PC-3 (cell line): ENCODE measurements at regions not wholly inside any gene's neighbourhood (a gene's known extent, or its start where the extent isn't known, plus 50 kb on each side); places are given as distances from the start of the nearest gene placed in this dataset.

Experiments
- ATAC-seq: fragments of 200-7000 bp; cut with Tn5 transposase; 2 replicates; pipeline ENCODE4 v1.9.1; 2020; ENCODE audit warnings: mild to moderate bottlenecking, moderate library complexity
- BruUV-seq: library from RNA; stranded (reverse); fragments of 400-500 nt; replicated peaks from 2 replicates; lab custom pipeline; 2021; lab: Mats Ljungman, UMichigan
- CTCF ChIA-PET: fragments of 300-600 bp; sonication (Branson Sonifier 250); formaldehyde crosslinking; loops from one replicate; lab custom pipeline; 2022; ENCODE audit warnings: antibody characterized with exemption; lab: Charles Lee
- POLR2A ChIA-PET: fragments of 300-600 bp; sonication (Branson Sonifier 250); formaldehyde crosslinking; loops from one replicate; lab custom pipeline; 2022; ENCODE audit warnings: antibody characterized with exemption; ENCODE audit not compliant: unreplicated experiment; lab: Charles Lee
- DNase-seq: peaks from one replicate; pipeline ENCODE4 v3.0.0-alpha.2; 2015
- H2AFZ ChIP-seq: fragments of 300-600 bp; sonication (generic); 2 replicates; pipeline ENCODE4 v1.6.0; 2016; ENCODE audit warnings: antibody characterized with exemption, low read length
- H3F3A ChIP-seq: fragments of 300-600 bp; sonication (generic); one replicate; pipeline ENCODE4 v1.6.0; 2017; ENCODE audit warnings: antibody characterized with exemption, low read length, control low read depth, mild to moderate bottlenecking; ENCODE audit not compliant: unreplicated experiment
- H3K27ac ChIP-seq: fragments of 300-600 bp; sonication (generic); 2 replicates; pipeline ENCODE4 v1.5.1; 2016; ENCODE audit warnings: mild to moderate bottlenecking, low read length
- H3K27me3 ChIP-seq: fragments of 300-600 bp; sonication (generic); 2 replicates; pipeline ENCODE4 v1.6.1; 2016; ENCODE audit warnings: low read length, mixed read lengths
- H3K36me3 ChIP-seq: fragments of 300-600 bp; sonication (generic); 2 replicates; pipeline ENCODE4 v1.6.1; 2016; ENCODE audit warnings: low read depth, mixed run types, low read length, mixed read lengths
- H3K4me1 ChIP-seq: fragments of 300-600 bp; sonication (generic); 2 replicates; pipeline ENCODE4 v1.5.1; 2016; ENCODE audit warnings: low read length; ENCODE audit not compliant: insufficient read depth
- H3K4me2 ChIP-seq: fragments of 300-600 bp; sonication (generic); 2 replicates; pipeline ENCODE4 v1.6.0; 2016; ENCODE audit warnings: low read length
- H3K4me3 ChIP-seq: fragments of 300-600 bp; sonication (generic); 2 replicates; pipeline ENCODE4 v1.5.1; 2016; ENCODE audit warnings: mild to moderate bottlenecking, low read length, mixed read lengths
- H3K79me2 ChIP-seq: fragments of 300-600 bp; sonication (generic); 2 replicates; pipeline ENCODE4 v1.6.1; 2017; ENCODE audit warnings: low read length, mixed read lengths
- H3K9ac ChIP-seq: fragments of 300-600 bp; sonication (generic); 2 replicates; pipeline ENCODE4 v1.6.0; 2016; ENCODE audit warnings: mild to moderate bottlenecking, low read length
- H3K9me2 ChIP-seq: fragments of 300-600 bp; sonication (generic); replicated peaks from 2 replicates; pipeline ENCODE4 v1.6.1; 2016; ENCODE audit warnings: mixed run types, low read length, mixed read lengths
- H3K9me3 ChIP-seq: fragments of 300-600 bp; sonication (generic); 2 replicates; pipeline ENCODE4 v1.6.1; 2016; ENCODE audit warnings: low read length, mixed read lengths
- H4K20me1 ChIP-seq: fragments of 300-600 bp; sonication (generic); 2 replicates; pipeline ENCODE4 v1.6.1; 2016; ENCODE audit warnings: low read length, mixed read lengths
- EZH2 ChIP-seq: fragments of 300-600 bp; sonication (generic); IDR thresholded peaks from one replicate; pipeline ENCODE4 v1.6.1; 2017; ENCODE audit warnings: antibody characterized with exemption, mild to moderate bottlenecking, low read length; ENCODE audit not compliant: unreplicated experiment
- EZH2phosphoT487 ChIP-seq: fragments of 300-600 bp; sonication (generic); IDR thresholded peaks from 2 replicates; pipeline ENCODE4 v1.6.1; 2018; ENCODE audit warnings: mild to moderate bottlenecking, antibody characterized with exemption, low read length, borderline replicate concordance
- intact Hi-C: fragments of 100-400 bp; cut with micrococcal nuclease; formaldehyde crosslinking; loops from 2 replicates; pipeline ENCODE4 v1.9.0; 2023
- TF ChIP-seq, protein P1 (sequence below): fragments of 300-600 bp; sonication (generic); conservative IDR thresholded peaks from 2 replicates; pipeline ENCODE4 v1.5.1; 2017; ENCODE audit warnings: antibody characterized with exemption, low read depth, mild to moderate bottlenecking, low read length

DNA sequence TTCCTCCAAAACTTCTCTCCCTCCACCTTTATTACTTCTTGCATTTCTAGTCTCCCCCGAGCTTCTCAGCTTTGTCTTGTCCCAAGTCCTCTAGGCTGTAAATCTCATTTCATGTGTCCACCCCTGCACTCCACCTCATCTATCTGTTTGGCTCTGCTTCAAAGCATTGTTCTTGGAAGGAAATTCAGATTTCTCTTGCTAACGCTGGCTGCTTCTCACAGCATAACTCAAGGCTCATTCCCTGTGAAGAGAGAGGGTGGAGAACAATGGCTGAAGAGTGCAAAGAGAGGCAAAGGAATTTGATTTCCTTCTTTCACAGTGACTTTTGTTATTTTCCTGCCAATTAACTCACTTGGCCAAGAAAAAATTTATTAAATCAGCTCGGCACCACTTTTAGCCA, 476.5 kb downstream of the TMEM114 start:
- ChIA-PET POLR2A (no interaction called here), CTCF (no interaction called here)
- Histone ChIP-seq H3K4me2 (no peak overlapping the region), H3K4me3 (no peak overlapping the region), H4K20me1 (no peaks in the 10 kb centered on the region), H3K9ac (no peak overlapping the region), H3K79me2 (no peaks in the 10 kb centered on the region), H3K9me2 (no peaks in the 10 kb centered on the region), H3F3A (no peaks in the 10 kb centered on the region), H3K36me3 (no peaks in the 10 kb centered on the region), H2AFZ (no peak overlapping the region), H3K27me3 (no peaks in the 10 kb centered on the region), H3K4me1 (no peaks in the 10 kb centered on the region), H3K27ac (no peak overlapping the region), H3K9me3 (no peaks in the 10 kb centered on the region)
- DNase-seq (no peak), ATAC-seq (no peak)
- BruUV-seq: no TSS peak
- TF ChIP-seq, protein P1, sequence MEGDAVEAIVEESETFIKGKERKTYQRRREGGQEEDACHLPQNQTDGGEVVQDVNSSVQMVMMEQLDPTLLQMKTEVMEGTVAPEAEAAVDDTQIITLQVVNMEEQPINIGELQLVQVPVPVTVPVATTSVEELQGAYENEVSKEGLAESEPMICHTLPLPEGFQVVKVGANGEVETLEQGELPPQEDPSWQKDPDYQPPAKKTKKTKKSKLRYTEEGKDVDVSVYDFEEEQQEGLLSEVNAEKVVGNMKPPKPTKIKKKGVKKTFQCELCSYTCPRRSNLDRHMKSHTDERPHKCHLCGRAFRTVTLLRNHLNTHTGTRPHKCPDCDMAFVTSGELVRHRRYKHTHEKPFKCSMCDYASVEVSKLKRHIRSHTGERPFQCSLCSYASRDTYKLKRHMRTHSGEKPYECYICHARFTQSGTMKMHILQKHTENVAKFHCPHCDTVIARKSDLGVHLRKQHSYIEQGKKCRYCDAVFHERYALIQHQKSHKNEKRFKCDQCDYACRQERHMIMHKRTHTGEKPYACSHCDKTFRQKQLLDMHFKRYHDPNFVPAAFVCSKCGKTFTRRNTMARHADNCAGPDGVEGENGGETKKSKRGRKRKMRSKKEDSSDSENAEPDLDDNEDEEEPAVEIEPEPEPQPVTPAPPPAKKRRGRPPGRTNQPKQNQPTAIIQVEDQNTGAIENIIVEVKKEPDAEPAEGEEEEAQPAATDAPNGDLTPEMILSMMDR: no peak
- no peak for TF ChIP-seq EZH2phosphoT487
- TF ChIP-seq EZH2: no peak
- intact Hi-C loops: no loop called here

DNA sequence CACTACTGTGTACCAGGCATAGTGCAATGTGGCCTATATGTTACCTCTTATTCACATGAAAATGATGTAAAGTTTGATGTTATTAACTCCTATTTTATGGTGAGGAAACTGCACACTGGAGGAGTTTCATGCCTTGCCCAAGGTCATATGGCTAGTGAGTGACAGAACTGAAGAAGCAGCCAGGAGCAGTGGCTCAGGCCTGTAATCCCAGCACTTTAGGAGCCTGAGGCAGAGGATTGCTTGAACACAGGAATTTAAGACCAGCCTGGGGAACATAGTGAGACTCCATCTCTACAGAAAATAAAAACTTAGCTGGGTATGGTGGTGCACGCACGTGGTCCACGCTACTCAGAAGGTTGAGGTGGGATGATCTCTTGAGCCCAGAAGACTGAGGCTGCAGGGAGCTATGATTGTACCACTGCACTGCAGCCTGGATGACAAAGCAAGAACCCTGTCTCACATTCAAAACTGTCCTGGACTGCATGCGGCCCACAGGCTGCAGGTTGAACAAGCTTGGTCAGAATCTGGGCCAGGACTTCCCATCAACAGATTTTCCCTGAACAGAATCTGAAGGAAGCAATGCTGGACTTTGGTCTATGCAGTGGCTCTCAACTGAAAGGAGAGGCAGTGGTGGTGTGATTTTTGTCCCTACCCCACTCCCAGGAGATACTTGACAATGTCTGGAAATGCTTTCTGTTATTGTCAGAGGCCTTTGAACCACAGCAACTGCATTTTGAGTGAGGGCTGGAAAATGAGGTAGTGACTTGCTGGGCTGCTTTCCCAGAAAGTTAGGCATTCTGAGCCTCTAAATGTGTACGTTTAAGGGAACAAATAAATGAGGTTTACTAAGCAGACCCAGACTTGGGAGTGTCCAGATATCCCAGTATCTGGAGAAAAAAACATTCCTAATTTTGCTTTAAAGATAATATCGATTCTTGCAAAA, 479.5 kb downstream of the TMEM114 start:
- no peaks in the 10 kb centered on the region for H3K4me1 ChIP-seq
- H3F3A ChIP-seq: no peaks in the 10 kb centered on the region
- no peak for ATAC-seq
- H3K27ac ChIP-seq: no peak overlapping the region
- H3K9ac ChIP-seq: no peak overlapping the region
- intact Hi-C loops: no loop called here
- H4K20me1 ChIP-seq: no peaks in the 10 kb centered on the region
- ChIA-PET CTCF (no interaction called here), POLR2A (no interaction called here)
- no peak overlapping the region for H2AFZ ChIP-seq
- DNase-seq: no peak
- H3K4me3 ChIP-seq: no peak overlapping the region
- TF ChIP-seq EZH2phosphoT487: no peak
- TF ChIP-seq EZH2: no peak
- TF ChIP-seq, protein P1: no peak
- no peaks in the 10 kb centered on the region for H3K27me3 ChIP-seq
- no peaks in the 10 kb centered on the region for H3K79me2 ChIP-seq
- H3K9me2 ChIP-seq: no peaks in the 10 kb centered on the region
- no TSS peak for BruUV-seq
- no peak overlapping the region for H3K4me2 ChIP-seq
- no peaks in the 10 kb centered on the region for H3K9me3 ChIP-seq
- H3K36me3 ChIP-seq: no peaks in the 10 kb centered on the region
